ENCODE measurements at regions not wholly inside any gene's neighbourhood (a gene's known extent, or its start where the extent isn't known, plus 50 kb on each side); places are given as distances from the start of the nearest gene placed in this dataset.

DNA sequence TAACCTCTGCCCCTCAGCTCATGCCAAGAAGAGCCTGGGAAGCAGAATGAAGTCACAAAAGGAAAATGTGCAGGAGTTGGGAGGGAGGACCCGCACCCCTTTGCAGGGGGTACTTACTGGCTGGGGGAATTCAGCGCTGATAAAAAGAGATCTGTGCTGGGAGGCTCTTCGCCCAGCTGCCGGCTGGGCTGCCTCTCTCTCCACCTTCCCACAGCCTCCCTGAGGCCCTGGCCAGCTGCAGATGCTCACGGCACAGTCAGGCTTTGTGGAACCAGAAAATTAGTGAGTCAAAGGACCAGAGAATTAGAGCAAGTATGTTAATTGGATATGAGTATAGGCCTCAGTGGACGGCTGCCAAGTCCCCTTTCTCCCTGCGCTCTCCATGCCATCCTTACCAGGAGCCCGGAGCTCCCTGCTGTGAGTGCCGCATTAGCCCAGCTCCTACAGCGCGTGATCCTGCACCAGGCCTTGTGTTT lies 181.7 kb upstream of the SH3BP4 start:
- Histone ChIP-seq H3K27ac (ENCODE audit: control insufficient read depth, insufficient read depth, low read length) (no peak overlapping the region), H2AFZ (ENCODE audit: control insufficient read depth, low read length) (no peak overlapping the region), H4K20me1 (ENCODE audit: control insufficient read depth, extremely low read depth, insufficient read depth, low read length) (no peaks in the 10 kb centered on the region), H3K27me3 (ENCODE audit: control insufficient read depth, extremely low read depth, insufficient read depth, low read length) (peaks cover 13% of the 10 kb centered on the region), H3K4me3 (ENCODE audit: control insufficient read depth in 2 of 3, extremely low read depth in 1 of 3, insufficient read depth in 2 of 3, low read depth in 1 of 3, low read length in 3 of 3) (no peak overlapping the region), H3K9me3 (ENCODE audit: control insufficient read depth, low read depth, low read length) (no peaks in the 10 kb centered on the region), H3K79me2 (ENCODE audit: control insufficient read depth, insufficient read depth, low read length) (no peaks in the 10 kb centered on the region), H3K4me2 (ENCODE audit: control insufficient read depth, extremely low read depth, insufficient read depth, low read depth, low read length) (no peak overlapping the region), H3K36me3 (ENCODE audit: control insufficient read depth in 2 of 2, extremely low read depth in 1 of 2, insufficient read depth in 2 of 2, low read length in 2 of 2) (no peaks in the 10 kb centered on the region), H3K4me1 (ENCODE audit: control insufficient read depth, extremely low read depth, insufficient read depth, low read length) (no peaks in the 10 kb centered on the region), H3K9me1 (ENCODE audit: control insufficient read depth, extremely low read depth, insufficient read depth, low read length) (no peaks in the 10 kb centered on the region), H3K9ac (ENCODE audit: control insufficient read depth, extremely low read depth, insufficient read depth, low read length) (no peak overlapping the region)
- no peak for DNase-seq (ENCODE audit: low read depth, low spot score)
- no peak for FAIRE-seq
- TF ChIP-seq, protein P1, sequence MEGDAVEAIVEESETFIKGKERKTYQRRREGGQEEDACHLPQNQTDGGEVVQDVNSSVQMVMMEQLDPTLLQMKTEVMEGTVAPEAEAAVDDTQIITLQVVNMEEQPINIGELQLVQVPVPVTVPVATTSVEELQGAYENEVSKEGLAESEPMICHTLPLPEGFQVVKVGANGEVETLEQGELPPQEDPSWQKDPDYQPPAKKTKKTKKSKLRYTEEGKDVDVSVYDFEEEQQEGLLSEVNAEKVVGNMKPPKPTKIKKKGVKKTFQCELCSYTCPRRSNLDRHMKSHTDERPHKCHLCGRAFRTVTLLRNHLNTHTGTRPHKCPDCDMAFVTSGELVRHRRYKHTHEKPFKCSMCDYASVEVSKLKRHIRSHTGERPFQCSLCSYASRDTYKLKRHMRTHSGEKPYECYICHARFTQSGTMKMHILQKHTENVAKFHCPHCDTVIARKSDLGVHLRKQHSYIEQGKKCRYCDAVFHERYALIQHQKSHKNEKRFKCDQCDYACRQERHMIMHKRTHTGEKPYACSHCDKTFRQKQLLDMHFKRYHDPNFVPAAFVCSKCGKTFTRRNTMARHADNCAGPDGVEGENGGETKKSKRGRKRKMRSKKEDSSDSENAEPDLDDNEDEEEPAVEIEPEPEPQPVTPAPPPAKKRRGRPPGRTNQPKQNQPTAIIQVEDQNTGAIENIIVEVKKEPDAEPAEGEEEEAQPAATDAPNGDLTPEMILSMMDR (optimal IDR thresholded peaks at IDR 0.05 in 1 of 3, IDR thresholded peaks at IDR 0.05 in 1 of 3, conservative IDR thresholded peaks at IDR 0.05 in 1 of 3; ENCODE audit: extremely low read depth in 1 of 3, insufficient read depth in 2 of 3, low read length in 3 of 3): no peak
- TF ChIP-seq EZH2 (IDR thresholded peaks at IDR 0.05; ENCODE audit: low read length): no peak
- dilution Hi-C loops (cut with MboI; ENCODE audit: extremely low pct_ligation_motif_present, low sequenced_read_pairs): no loop called here

DNA sequence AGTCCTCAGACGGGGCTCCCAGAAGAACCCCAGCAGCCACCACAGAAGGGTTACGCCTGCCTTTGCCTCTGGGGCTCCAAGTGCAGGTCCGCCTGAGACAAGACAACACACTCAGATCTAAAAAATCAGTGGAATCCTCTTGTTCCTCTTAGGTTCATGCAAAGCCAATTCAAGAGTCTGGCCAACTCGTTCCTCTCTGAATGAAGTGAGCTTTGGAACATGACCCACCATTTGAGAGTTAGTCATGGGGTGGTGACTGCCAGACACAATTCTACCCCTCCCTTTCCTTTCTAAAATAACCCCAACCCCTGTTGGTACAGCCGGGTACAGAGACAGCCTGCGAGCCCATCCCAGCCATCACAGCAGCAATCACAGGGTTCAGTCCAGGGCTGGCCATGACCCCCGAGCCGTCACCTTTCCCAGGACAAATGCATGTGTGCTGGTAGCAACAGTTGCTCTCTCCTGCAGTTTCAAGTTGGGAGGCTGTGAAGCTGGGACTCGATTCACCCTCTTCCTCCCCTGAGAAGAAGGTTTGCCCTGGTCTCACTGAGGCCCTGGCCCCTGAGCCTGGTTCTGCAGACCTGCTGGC lies 183.1 kb upstream of the SH3BP4 start:
- no peaks in the 10 kb centered on the region for H4K20me1 ChIP-seq (ENCODE audit: control insufficient read depth, extremely low read depth, insufficient read depth, low read length)
- H3K27me3 ChIP-seq (ENCODE audit: control insufficient read depth, extremely low read depth, insufficient read depth, low read length): peaks cover 13% of the 10 kb centered on the region
- no peak overlapping the region for H3K4me2 ChIP-seq (ENCODE audit: control insufficient read depth, extremely low read depth, insufficient read depth, low read depth, low read length)
- H3K27ac ChIP-seq (ENCODE audit: control insufficient read depth, insufficient read depth, low read length): no peak overlapping the region
- no peaks in the 10 kb centered on the region for H3K4me1 ChIP-seq (ENCODE audit: control insufficient read depth, extremely low read depth, insufficient read depth, low read length)
- FAIRE-seq: no peak
- H2AFZ ChIP-seq (ENCODE audit: control insufficient read depth, low read length): no peak overlapping the region
- H3K9ac ChIP-seq (ENCODE audit: control insufficient read depth, extremely low read depth, insufficient read depth, low read length): no peak overlapping the region
- dilution Hi-C loops (cut with MboI; ENCODE audit: extremely low pct_ligation_motif_present, low sequenced_read_pairs): no loop called here
- H3K9me1 ChIP-seq (ENCODE audit: control insufficient read depth, extremely low read depth, insufficient read depth, low read length): no peaks in the 10 kb centered on the region
- H3K4me3 ChIP-seq (ENCODE audit: control insufficient read depth in 2 of 3, extremely low read depth in 1 of 3, insufficient read depth in 2 of 3, low read depth in 1 of 3, low read length in 3 of 3): no peak overlapping the region
- DNase-seq (ENCODE audit: low read depth, low spot score): no peak
- no peaks in the 10 kb centered on the region for H3K79me2 ChIP-seq (ENCODE audit: control insufficient read depth, insufficient read depth, low read length)
- TF ChIP-seq EZH2 (IDR thresholded peaks at IDR 0.05; ENCODE audit: low read length): no peak
- TF ChIP-seq, protein P1 (optimal IDR thresholded peaks at IDR 0.05 in 1 of 3, IDR thresholded peaks at IDR 0.05 in 1 of 3, conservative IDR thresholded peaks at IDR 0.05 in 1 of 3; ENCODE audit: extremely low read depth in 1 of 3, insufficient read depth in 2 of 3, low read length in 3 of 3): no peak
- H3K36me3 ChIP-seq (ENCODE audit: control insufficient read depth in 2 of 2, extremely low read depth in 1 of 2, insufficient read depth in 2 of 2, low read length in 2 of 2): no peaks in the 10 kb centered on the region
- H3K9me3 ChIP-seq (ENCODE audit: control insufficient read depth, low read depth, low read length): no peaks in the 10 kb centered on the region

Measured in keratinocyte (primary cell).